Right renal cortex interstitium (tissue), 3 donors: ENCODE measurements at regions not wholly inside any gene's neighbourhood (a gene's known extent, or its start where the extent isn't known, plus 50 kb on each side); places are given as distances from the start of the nearest gene placed in this dataset.
"Not testable (repeated sequence)": the region's sequence is repeated elsewhere in the genome, so short reads cannot be mapped to it uniquely, and the experiment has no call there.

Source experiments
- DNase-seq, 3 donors: peaks; one replicate each; pipeline ENCODE4 v3.0.0-alpha.2; 2013; ENCODE audit warnings: low read depth in 3 of 3, low spot score in 2 of 3

GRCh38 chr21:38039369-38039768 lies 123.1 kb upstream of the KCNJ6 start:
- DNase-seq = no peak

GRCh38 chr21:38039841-38040240 lies 123.6 kb upstream of the KCNJ6 start:
- DNase-seq = no peak

- DNase-seq = no peak
Measured at GRCh38 chr21:38041493-38041892, 125.2 kb upstream of the KCNJ6 start.

- no peak for DNase-seq
Measured at GRCh38 chr21:38042246-38042645, 126.0 kb upstream of the KCNJ6 start.

- no peak for DNase-seq
Measured at GRCh38 chr21:38048167-38048566, 131.9 kb upstream of the KCNJ6 start.

- DNase-seq = no peak
Measured at GRCh38 chr21:38054334-38054733, 138.1 kb upstream of the KCNJ6 start.

GRCh38 chr21:38056481-38056880 lies 140.2 kb upstream of the KCNJ6 start:
- DNase-seq = no peak

- DNase-seq = no peak
Measured at GRCh38 chr21:38057626-38058025, 141.4 kb upstream of the KCNJ6 start.

GRCh38 chr21:38060533-38060932 lies 144.3 kb upstream of the KCNJ6 start:
- no peak for DNase-seq

GRCh38 chr21:38067086-38067739 lies 151.0 kb upstream of the KCNJ6 start:
- no peak for DNase-seq

GRCh38 chr21:38072489-38072888 lies 156.2 kb upstream of the KCNJ6 start:
- no peak for DNase-seq

- peak in 2 of 3 donors; percentile 56 to 69 for DNase-seq
Measured at GRCh38 chr21:38075833-38076587, 159.8 kb upstream of the KCNJ6 start.

GRCh38 chr21:38077569-38077968 lies 161.3 kb upstream of the KCNJ6 start:
- DNase-seq = no peak

GRCh38 chr21:38080888-38081287 lies 164.6 kb upstream of the KCNJ6 start:
- DNase-seq = no peak

GRCh38 chr21:38081708-38082107 lies 165.5 kb upstream of the KCNJ6 start:
- DNase-seq = no peak

GRCh38 chr21:38082936-38083485 lies 166.8 kb upstream of the KCNJ6 start:
- DNase-seq = no peak

GRCh38 chr21:38083535-38083934 lies 167.3 kb upstream of the KCNJ6 start:
- DNase-seq = no peak

GRCh38 chr21:38086580-38086979 lies 170.2 kb upstream of the KCNJ15 start:
- DNase-seq = no peak

GRCh38 chr21:38088916-38089762 lies 167.7 kb upstream of the KCNJ15 start:
- DNase-seq = no peak

- no peak for DNase-seq
Measured at GRCh38 chr21:38089763-38090046, 167.1 kb upstream of the KCNJ15 start.

- not testable (repeated sequence) for DNase-seq
Measured at GRCh38 chr21:38091061-38091460, 165.7 kb upstream of the KCNJ15 start.
